HepG2 (cell line): ENCODE measurements at regions not wholly inside any gene's neighbourhood (a gene's known extent, or its start where the extent isn't known, plus 50 kb on each side); places are given as distances from the start of the nearest gene placed in this dataset.

Source experiments
- ATAC-seq: fragments of 200-7000 bp; cut with Tn5 transposase; 3 replicates; pipeline ENCODE4 v1.9.1; 2020; ENCODE audit warnings: mild to moderate bottlenecking, moderate library complexity
- BruUV-seq: library from RNA; stranded (reverse); fragments of 400-500 nt; replicated peaks from 2 replicates; lab custom pipeline; 2021; lab: Mats Ljungman, UMichigan
- CTCF ChIA-PET: fragments of 300-600 bp; formaldehyde crosslinking; extraction: SDS; loops from one replicate; lab custom pipeline; 2021; ENCODE audit warnings: low total read pairs, inconsistent platforms, low intra/inter-chr PET ratio; lab: Yijun Ruan, JAX
- POLR2A ChIA-PET: fragments of 350-600 bp; sonication (Branson Sonifier 250); formaldehyde crosslinking; loops from one replicate; lab custom pipeline; 2020; ENCODE audit warnings: antibody characterized with exemption, inconsistent platforms; lab: Yijun Ruan, JAX
- DNase-seq: peaks from one replicate; pipeline ENCODE4 v3.0.0-alpha.2; 2015; ENCODE audit warnings: low spot score
- FAIRE-seq: peaks from 3 replicates; lab custom pipeline; 2011; peaks lifted over from hg19 to GRCh38; lab: Jason Lieb, UNC
- H2AFZ ChIP-seq: one replicate; pipeline ENCODE4 v1.6.1; 2011; ENCODE audit warnings: low read length, inconsistent platforms
- H3K27ac ChIP-seq: fragments of 300-600 bp; 3 replicates; pipeline ENCODE4 v1.8.0; 2011; ENCODE audit warnings: mixed run types, mild to moderate bottlenecking, mixed read lengths, low read length, inconsistent platforms; ENCODE audit not compliant: insufficient read depth; ENCODE audit errors: extremely low read length
- H3K27me3 ChIP-seq, 2 experiments: fragments of 200-600 bp in 1 of 2; 2 replicates in 1 of 2; 3 replicates in 1 of 2; pipeline versions ENCODE4 v1.6.0 to v1.8.0; 2011; ENCODE audit warnings: low read length in 2 of 2, mild to moderate bottlenecking in 2 of 2, moderate library complexity in 2 of 2, inconsistent platforms in 1 of 2; ENCODE audit not compliant: insufficient read depth in 2 of 2, control insufficient read depth in 1 of 2
- H3K36me3 ChIP-seq, 2 experiments: fragments of 200-600 bp in 1 of 2; replicated peaks in 1 of 2; 2 replicates in 1 of 2; 3 replicates in 1 of 2; pipeline versions ENCODE4 v1.5.1 to v1.8.0; 2011; ENCODE audit warnings: low read length in 2 of 2, inconsistent platforms in 1 of 2; ENCODE audit not compliant: insufficient read depth in 2 of 2, control insufficient read depth in 1 of 2
- H3K4me1 ChIP-seq: 2 replicates; pipeline ENCODE4 v1.5.1; 2012; ENCODE audit warnings: low read length, inconsistent platforms; ENCODE audit not compliant: insufficient read depth
- H3K4me2 ChIP-seq: 2 replicates; pipeline ENCODE4 v1.6.0; 2011; ENCODE audit warnings: low read depth, low read length, inconsistent platforms
- H3K4me3 ChIP-seq, 3 experiments: fragments of 200-600 bp in 1 of 3; sonication (generic), shearing (Covaris generic) in 1 of 3; replicated peaks in 1 of 3; 2 replicates each; pipeline ENCODE4 v1.5.1; 2011 to 2016; ENCODE audit warnings: low read length in 3 of 3, inconsistent platforms in 2 of 3, low read depth in 2 of 3, mild to moderate bottlenecking in 2 of 3, control low read depth in 1 of 3, mixed read lengths in 1 of 3; ENCODE audit not compliant: insufficient read depth in 1 of 3
- H3K79me2 ChIP-seq: one replicate; pipeline ENCODE4 v1.6.1; 2011; ENCODE audit warnings: low read length, inconsistent platforms; ENCODE audit not compliant: insufficient read depth
- H3K9ac ChIP-seq: 2 replicates; pipeline ENCODE4 v1.6.0; 2011; ENCODE audit warnings: mild to moderate bottlenecking, low read depth, low read length, inconsistent platforms; ENCODE audit not compliant: insufficient read depth
- H3K9me3 ChIP-seq: 2 replicates; pipeline ENCODE4 v1.5.1; 2012; ENCODE audit warnings: mild to moderate bottlenecking, low read length
- H4K20me1 ChIP-seq: 2 replicates; pipeline ENCODE4 v1.6.0; 2011; ENCODE audit warnings: inconsistent platforms, mild to moderate bottlenecking, low read length, moderate library complexity; ENCODE audit not compliant: insufficient read depth
- BCL6 ChIP-seq: IDR thresholded peaks from 2 replicates; pipeline ENCODE4 v1.6.1; 2016; ENCODE audit warnings: missing genetic modification reagents, missing compliant biosample characterization
- CC2D1A ChIP-seq: sonication (generic); formaldehyde crosslinking; IDR thresholded peaks from 2 replicates; pipeline ENCODE4 v1.8.1; 2023; ENCODE audit warnings: mild to moderate bottlenecking, missing genetic modification reagents
- GATA4 ChIP-seq: sonication (generic); IDR thresholded peaks from 2 replicates; pipeline ENCODE4 v1.6.1; 2016; ENCODE audit warnings: antibody characterized with exemption, low read depth, borderline replicate concordance
- KDM5B ChIP-seq: sonication (generic); formaldehyde crosslinking; IDR thresholded peaks from 2 replicates; pipeline ENCODE4 v1.4.0; 2020; ENCODE audit warnings: missing genetic modification reagents, mild to moderate bottlenecking, borderline replicate concordance
- MAFK ChIP-seq, 2 experiments: IDR thresholded peaks in 1 of 2; conservative IDR thresholded peaks in 1 of 2; 2 replicates each; pipeline ENCODE4 v1.6.1; 2011; ENCODE audit warnings: improper control_type of control experiment in 2 of 2, low read length in 2 of 2
- NR2F2 ChIP-seq: IDR thresholded peaks from 2 replicates; pipeline ENCODE4 v1.6.1; 2012; ENCODE audit warnings: low read depth, inconsistent platforms, borderline replicate concordance
- RARA ChIP-seq: IDR thresholded peaks from 2 replicates; pipeline ENCODE4 v1.6.1; 2016; ENCODE audit warnings: missing genetic modification reagents, missing compliant biosample characterization
- REPIN1 ChIP-seq: sonication (generic); formaldehyde crosslinking; IDR thresholded peaks from 2 replicates; pipeline ENCODE4 v1.8.0; 2022; ENCODE audit warnings: missing genetic modification reagents, low read depth, mild to moderate bottlenecking, borderline replicate concordance
- RNF2 ChIP-seq: fragments of 450-650 bp; conservative IDR thresholded peaks from 2 replicates; pipeline ENCODE4 v1.6.1; 2016; ENCODE audit warnings: low read depth
- SIN3B ChIP-seq: fragments of 150-350 bp; IDR thresholded peaks from 2 replicates; pipeline ENCODE4 v1.6.1; 2014; ENCODE audit warnings: low read length
- SSRP1 ChIP-seq: IDR thresholded peaks from 2 replicates; pipeline ENCODE4 v1.6.1; 2016; ENCODE audit warnings: control low read depth
- ZFP36L2 ChIP-seq: sonication (generic); formaldehyde crosslinking; IDR thresholded peaks from 2 replicates; pipeline ENCODE4 v1.4.0; 2020; ENCODE audit warnings: missing genetic modification reagents
- ZMYM2 ChIP-seq: sonication (generic); formaldehyde crosslinking; IDR thresholded peaks from 2 replicates; pipeline ENCODE4 v1.8.0; 2022; ENCODE audit warnings: mild to moderate bottlenecking, missing genetic modification reagents
- ZNF275 ChIP-seq: sonication (generic); formaldehyde crosslinking; IDR thresholded peaks from 2 replicates; pipeline ENCODE4 v1.8.0; 2022; ENCODE audit warnings: missing genetic modification reagents, mild to moderate bottlenecking, inconsistent platforms, borderline replicate concordance
- ZNF335 ChIP-seq: sonication (generic); formaldehyde crosslinking; IDR thresholded peaks from 2 replicates; pipeline ENCODE4 v1.4.0; 2020; ENCODE audit warnings: missing genetic modification reagents
- ZNF430 ChIP-seq: sonication (generic); formaldehyde crosslinking; IDR thresholded peaks from 2 replicates; pipeline ENCODE4 v1.9.0; 2021; ENCODE audit warnings: mild to moderate bottlenecking, missing genetic modification reagents
- WGBS: methylation state at CpG from one replicate; pipeline ENCODE4 v1.1.6; 2017; ENCODE audit warnings: low lambda C conversion rate; 5-methylcytosine and 5-hydroxymethylcytosine counted together
- in situ Hi-C: cut with HindIII; loops from 2 replicates; pipeline ENCODE4 v1.10.0; 2017; ENCODE audit warnings: low pct_unique_long_range_greater_than_20kb; ENCODE audit not compliant: extremely low pct_ligation_motif_present
- intact Hi-C: fragments of 100-400 bp; cut with micrococcal nuclease; formaldehyde crosslinking; loops from one replicate; pipeline ENCODE4 v1.10.0; 2022; ENCODE audit not compliant: unreplicated experiment
- TF ChIP-seq, protein P1 (sequence below): sonication (generic); formaldehyde crosslinking; IDR thresholded peaks from 2 replicates; pipeline ENCODE4 v1.8.0; 2022; ENCODE audit warnings: low read depth, missing genetic modification reagents
- TF ChIP-seq, protein P2 (sequence below): IDR thresholded peaks from 2 replicates; pipeline ENCODE4 v1.6.1; 2012; ENCODE audit warnings: inconsistent platforms

DNA sequence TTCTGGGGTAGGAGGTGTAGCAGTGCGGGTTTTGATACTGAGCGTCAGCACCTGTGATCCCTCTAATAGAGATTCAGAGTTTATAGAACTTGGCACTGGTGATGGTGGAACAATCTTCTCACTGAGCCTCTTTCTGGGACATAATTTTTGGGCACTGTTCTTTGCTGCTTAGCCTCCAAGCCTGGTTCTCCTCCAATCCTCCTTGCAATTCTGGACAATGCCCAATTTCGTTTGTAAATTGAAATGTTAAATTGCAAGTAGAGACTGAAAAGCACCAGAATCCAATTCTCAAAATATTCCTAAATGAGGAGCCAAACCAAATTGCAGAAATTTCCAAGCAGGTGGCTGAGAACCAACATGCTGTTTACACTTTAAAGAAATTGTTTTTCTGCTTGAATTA lies 149.8 kb upstream of the ABI3BP start:
- FAIRE-seq (no peak), DNase-seq (no peak), ATAC-seq (no peak)
- H3K36me3 ChIP-seq, result no peaks in the 10 kb centered on the region
- H2AFZ ChIP-seq, result no peak overlapping the region
- POLR2A ChIA-PET, result no interaction called here
- TF ChIP-seq GATA4 (no peak), MAFK (conservative IDR thresholded peaks at IDR 0.05 in 1 of 2, IDR thresholded peaks at IDR 0.05 in 1 of 2; ENCODE audit: low read length in 2 of 2) (no peak), ZNF430 (no peak), KDM5B (CRISPR knock-in tag) (no peak), NR2F2 (no peak), SSRP1 (CRISPR knock-in tag) (no peak), SIN3B (no peak), ZNF335 (no peak), REPIN1 (CRISPR knock-in tag) (no peak), ZMYM2 (CRISPR knock-in tag) (no peak), RNF2 (no peak), RARA (CRISPR knock-in tag) (no peak), ZFP36L2 (CRISPR knock-in tag) (no peak), BCL6 (CRISPR knock-in tag) (no peak), CC2D1A (no peak), ZNF275 (CRISPR knock-in tag) (no peak)
- TF ChIP-seq, protein P1, sequence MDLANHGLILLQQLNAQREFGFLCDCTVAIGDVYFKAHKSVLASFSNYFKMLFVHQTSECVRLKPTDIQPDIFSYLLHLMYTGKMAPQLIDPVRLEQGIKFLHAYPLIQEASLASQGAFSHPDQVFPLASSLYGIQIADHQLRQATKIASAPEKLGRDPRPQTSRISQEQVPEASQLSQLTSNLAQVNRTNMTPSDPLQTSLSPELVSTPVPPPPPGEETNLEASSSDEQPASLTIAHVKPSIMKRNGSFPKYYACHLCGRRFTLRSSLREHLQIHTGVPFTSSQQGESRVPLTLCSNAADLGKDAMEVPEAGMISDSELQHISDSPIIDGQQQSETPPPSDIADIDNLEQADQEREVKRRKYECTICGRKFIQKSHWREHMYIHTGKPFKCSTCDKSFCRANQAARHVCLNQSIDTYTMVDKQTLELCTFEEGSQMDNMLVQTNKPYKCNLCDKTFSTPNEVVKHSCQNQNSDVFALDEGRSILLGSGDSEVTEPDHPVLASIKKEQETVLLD (CRISPR knock-in tag), result no peak
- TF ChIP-seq, protein P2, sequence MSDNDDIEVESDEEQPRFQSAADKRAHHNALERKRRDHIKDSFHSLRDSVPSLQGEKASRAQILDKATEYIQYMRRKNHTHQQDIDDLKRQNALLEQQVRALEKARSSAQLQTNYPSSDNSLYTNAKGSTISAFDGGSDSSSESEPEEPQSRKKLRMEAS, result no peak
- no peaks in the 10 kb centered on the region for H3K4me1 ChIP-seq
- no peak overlapping the region for H3K4me2 ChIP-seq
- CTCF ChIA-PET, result no interaction called here
- intact Hi-C loops, result no loop called here
- no peaks in the 10 kb centered on the region for H3K9me3 ChIP-seq
- H3K4me3 ChIP-seq, result no peak overlapping the region
- H3K79me2 ChIP-seq, result no peaks in the 10 kb centered on the region
- no TSS peak for BruUV-seq
- H3K9ac ChIP-seq, result no peak overlapping the region
- in situ Hi-C loops, result no loop called here
- no peaks in the 10 kb centered on the region; a peak in 1 of 5 replicates for H3K27me3 ChIP-seq
- H3K27ac ChIP-seq, result no peak overlapping the region
- 31% methylated on average over 3 of the region's 3 CpGs for WGBS
- H4K20me1 ChIP-seq, result no peaks in the 10 kb centered on the region
